Keratinocyte (primary cell): ENCODE measurements at regions not wholly inside any gene's neighbourhood (a gene's known extent, or its start where the extent isn't known, plus 50 kb on each side); places are given as distances from the start of the nearest gene placed in this dataset.

Source experiments
- EZH2 ChIP-seq: IDR thresholded peaks from one replicate; pipeline ENCODE4 v1.6.1; 2012; ENCODE audit warnings: inconsistent platforms, mild to moderate bottlenecking, low read length, moderate library complexity
- TF ChIP-seq, protein P1 (sequence below), 3 experiments: IDR thresholded peaks in 1 of 3; conservative IDR thresholded peaks in 1 of 3; optimal IDR thresholded peaks in 1 of 3; 2 replicates in 2 of 3; 3 replicates in 1 of 3; pipeline versions ENCODE3 to v1.5.1; 2011; ENCODE audit warnings: low read length in 3 of 3, mild to moderate bottlenecking in 3 of 3, moderate library complexity in 2 of 3, control low read depth in 1 of 3, inconsistent platforms in 1 of 3; ENCODE audit not compliant: insufficient read depth in 2 of 3; ENCODE audit errors: extremely low read depth in 1 of 3

DNA sequence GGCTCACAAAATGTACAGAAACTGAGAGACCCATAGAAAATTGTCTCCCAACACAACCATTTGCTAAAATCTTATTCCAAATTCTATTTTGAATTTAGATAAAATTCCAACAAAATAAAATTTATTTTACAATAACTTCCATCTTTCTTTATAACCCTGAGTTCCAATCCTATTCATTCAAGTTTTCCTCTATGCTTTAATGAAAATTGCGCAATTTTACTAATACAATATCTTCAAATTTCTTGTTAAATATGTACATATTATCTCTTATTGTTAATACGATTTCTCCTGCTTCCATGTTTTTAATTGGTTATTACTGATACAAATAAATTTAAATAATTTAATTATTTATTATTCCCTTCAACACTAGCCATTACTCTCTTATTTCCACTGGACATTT, 645.2 kb upstream of the COBL start:
- TF ChIP-seq, protein P1, sequence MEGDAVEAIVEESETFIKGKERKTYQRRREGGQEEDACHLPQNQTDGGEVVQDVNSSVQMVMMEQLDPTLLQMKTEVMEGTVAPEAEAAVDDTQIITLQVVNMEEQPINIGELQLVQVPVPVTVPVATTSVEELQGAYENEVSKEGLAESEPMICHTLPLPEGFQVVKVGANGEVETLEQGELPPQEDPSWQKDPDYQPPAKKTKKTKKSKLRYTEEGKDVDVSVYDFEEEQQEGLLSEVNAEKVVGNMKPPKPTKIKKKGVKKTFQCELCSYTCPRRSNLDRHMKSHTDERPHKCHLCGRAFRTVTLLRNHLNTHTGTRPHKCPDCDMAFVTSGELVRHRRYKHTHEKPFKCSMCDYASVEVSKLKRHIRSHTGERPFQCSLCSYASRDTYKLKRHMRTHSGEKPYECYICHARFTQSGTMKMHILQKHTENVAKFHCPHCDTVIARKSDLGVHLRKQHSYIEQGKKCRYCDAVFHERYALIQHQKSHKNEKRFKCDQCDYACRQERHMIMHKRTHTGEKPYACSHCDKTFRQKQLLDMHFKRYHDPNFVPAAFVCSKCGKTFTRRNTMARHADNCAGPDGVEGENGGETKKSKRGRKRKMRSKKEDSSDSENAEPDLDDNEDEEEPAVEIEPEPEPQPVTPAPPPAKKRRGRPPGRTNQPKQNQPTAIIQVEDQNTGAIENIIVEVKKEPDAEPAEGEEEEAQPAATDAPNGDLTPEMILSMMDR (optimal IDR thresholded peaks at IDR 0.05 in 1 of 3, IDR thresholded peaks at IDR 0.05 in 1 of 3, conservative IDR thresholded peaks at IDR 0.05 in 1 of 3; ENCODE audit: extremely low read depth in 1 of 3, insufficient read depth in 2 of 3, low read length in 3 of 3), result no peak
- TF ChIP-seq EZH2, result no peak
